Dermis microvascular lymphatic vessel endothelial cell (primary cell): ENCODE measurements at regions not wholly inside any gene's neighbourhood (a gene's known extent, or its start where the extent isn't known, plus 50 kb on each side); places are given as distances from the start of the nearest gene placed in this dataset.

Experiments used
- DNase-seq, 2 donors: peaks; one replicate each; pipeline versions ENCODE4 v3.0.0 to v3.0.0-alpha.2; 2010; ENCODE audit warnings: low read depth in 2 of 2

DNA sequence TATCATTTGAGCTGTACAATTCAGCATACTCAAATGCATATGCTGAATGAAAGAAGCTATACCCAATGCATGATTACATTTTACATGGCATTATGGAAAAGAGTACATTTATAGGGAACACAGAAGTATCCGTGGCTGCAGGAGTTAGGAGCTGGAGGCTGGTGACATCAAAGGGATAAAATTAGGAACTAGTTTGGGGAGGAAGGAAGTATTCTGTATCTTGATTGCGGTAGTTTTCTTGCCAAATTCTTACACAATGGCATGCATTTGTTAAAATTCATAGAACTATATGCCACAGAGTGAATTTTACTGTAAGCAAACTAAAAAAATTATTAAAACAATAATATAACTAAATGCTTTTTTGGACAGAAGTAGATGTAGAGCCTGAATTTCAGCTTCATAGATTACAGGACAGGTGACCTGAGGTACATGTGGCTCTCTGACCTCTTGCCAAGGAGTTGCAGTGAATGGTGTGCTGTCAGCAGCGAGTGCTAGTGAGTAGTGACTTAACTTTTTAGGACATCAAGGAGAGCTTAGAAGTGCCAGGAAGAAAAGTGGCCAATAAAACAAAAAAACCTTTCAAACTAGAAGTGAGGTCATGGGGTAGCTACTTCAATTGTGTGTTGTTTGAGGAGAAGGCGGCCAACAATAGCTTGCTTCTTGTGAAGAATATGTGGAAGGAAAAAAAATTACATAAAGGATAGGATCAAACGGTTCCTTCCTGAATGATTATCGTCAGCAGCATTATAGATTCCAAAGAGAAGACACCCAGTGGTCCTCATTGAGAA is 514.9 kb upstream of the CLINT1 start:
- no peak for DNase-seq

DNA sequence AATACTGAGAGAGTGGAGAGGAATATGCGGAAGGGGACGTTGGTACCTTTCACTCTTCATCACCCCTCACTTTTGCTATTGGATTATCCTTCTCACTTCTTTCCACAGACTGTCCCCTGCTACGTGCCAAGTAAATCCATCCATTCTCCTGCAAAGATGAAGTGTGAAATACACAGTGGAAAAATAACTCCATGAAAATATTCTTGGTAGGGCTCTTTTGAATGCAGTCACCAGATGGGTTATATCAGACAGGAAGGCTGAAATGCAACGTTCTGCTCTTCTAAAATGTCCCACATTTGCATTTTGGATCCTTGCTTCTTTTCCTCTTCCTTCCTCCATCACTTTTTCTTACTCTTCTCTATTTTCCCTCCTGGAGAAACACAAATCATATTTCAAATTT is 510.3 kb upstream of the CLINT1 start:
- DNase-seq = no peak

DNA sequence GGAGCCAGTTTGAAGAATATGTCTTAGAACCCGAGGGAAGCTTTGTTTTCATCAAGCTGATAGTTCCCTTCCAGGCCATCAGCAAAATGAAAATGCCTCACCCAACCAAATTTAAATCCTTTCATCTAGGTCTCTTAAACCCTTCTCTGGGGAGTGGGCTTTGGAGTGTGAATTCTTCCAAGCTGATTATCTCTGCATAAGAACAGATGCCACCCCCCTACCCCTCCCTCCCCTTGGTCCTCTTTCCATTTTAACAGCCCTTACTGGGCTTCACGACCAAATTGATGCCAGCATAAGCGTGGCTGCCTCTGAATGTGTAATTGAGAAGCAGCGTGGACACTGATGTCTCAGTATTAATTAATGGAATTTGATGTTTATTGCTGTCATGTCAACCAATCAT is 509.7 kb upstream of the CLINT1 start:
- DNase-seq = no peak

DNA sequence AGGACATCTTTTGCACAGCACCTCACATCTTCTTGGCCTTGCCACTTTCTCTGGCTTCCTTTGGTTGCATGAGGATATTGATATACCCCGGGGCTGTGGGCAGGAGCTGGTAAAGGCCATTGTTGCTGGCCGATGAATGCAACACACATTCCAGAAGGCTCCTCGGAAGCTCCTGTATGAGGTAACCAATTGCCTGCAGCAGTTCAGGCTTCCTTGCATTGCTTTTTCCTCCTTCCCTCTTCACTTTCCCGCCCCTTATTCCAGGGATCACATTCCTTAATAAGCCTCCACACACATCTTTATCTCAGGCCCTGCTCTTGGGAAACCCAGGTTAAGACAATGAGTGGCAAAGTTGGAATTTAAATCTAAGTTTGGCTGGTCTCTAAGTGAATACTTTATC is 505.4 kb upstream of the CLINT1 start:
- no peak for DNase-seq

DNA sequence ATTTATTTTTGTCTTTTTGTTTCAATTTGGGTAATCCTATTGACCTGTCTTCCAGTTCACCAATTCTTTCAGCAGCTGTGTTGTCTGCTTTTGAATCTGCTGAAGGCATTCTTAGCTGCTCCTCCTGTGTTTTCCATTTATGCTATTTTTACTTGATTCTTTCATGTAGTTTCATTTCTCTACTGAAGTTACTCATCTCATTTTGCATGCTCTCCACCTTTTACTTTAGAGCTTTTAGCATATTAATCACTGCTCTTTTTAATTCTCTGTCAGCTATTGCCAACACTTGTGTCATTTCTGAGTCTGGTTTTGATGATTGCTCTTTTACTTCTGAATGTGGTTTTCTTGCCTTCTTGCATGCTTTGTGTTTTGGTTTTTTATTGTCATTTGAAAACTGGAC is 496.0 kb upstream of the CLINT1 start:
- no peak for DNase-seq

DNA sequence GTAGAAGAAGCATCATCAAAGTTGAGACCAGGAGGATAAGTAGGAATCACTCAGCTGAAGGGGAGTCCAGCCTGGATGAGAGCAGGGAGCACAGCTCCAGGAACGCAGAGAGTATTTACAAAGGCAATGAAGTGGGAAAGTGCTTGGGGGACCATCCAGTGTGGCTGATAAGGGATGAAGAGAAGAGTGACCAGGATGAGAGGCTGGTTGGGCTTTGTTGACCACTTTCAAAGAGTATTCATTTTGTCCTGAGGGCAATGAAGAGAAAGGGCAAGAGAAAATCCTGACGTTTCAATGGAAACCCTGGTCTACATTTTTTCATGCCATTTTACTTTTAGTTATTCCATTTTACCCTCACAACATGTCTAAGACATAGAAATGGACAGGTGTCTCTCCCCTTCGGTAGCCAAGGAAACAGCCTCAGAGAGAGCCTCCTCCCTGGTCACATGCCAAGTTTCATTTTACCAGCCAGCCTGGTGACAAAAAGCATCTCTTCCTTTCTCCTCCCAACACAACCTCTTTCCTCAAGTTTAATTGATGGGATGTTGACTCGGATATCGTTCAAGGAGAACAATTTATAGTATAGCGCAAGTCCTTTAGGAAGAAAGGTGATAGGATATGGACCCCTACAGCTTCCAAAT is 492.7 kb upstream of the CLINT1 start:
- DNase-seq = no peak

DNA sequence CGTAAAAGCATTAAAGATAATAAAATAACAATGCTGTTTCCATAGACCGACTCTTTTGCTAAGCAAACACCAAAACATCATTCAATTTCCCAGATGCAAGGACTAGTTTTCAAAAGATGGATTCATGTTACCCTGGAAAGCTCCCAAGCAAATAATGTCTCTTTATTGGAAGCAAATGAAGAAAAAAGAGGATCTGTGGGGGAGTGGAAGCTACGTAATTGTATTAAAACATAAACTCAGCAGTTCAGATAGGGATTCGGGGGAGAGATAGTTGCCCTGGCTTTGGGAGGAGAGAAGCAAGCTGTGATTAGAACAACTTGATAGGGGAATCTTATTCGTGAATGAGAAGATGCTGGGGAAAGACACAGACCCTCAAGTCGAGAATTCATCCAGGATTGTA is 491.0 kb upstream of the CLINT1 start:
- DNase-seq = no peak

DNA sequence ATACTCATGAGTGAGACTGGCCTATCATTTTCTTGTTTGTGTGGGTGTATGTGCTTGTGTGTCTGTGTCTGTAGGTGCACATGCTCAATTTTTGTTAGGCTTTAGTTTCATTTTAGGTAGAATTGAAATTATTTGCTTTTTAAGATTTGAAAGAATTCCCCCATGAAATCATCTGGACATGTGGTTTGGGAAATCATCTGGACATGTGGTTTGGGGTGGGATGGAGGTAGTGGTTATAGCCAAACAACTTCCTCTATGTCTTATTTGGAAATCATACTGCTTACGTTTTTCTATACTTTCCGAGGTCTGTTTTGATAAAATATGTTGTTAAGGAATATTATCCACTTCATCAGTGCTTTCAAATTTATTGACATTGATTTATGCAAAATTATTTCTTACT is 485.4 kb upstream of the CLINT1 start:
- no peak for DNase-seq

DNA sequence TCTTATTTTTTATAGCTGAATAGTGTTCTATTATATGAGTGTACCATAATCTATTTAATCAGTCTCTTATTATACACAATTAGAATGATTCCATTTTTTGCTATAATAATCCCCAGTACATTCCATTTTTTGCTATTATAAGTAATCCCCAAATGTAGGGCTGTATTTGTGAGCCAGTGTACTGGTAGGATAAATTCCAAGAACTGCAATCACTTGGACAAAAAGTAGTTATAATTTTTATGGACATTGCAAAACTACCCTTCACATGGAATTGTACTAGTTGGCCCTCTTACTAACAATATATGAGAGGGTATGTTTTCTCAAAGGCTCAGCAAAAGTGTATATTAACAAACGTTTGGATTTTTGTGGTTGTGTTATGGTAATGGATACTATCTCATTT is 481.7 kb upstream of the CLINT1 start:
- DNase-seq = no peak

DNA sequence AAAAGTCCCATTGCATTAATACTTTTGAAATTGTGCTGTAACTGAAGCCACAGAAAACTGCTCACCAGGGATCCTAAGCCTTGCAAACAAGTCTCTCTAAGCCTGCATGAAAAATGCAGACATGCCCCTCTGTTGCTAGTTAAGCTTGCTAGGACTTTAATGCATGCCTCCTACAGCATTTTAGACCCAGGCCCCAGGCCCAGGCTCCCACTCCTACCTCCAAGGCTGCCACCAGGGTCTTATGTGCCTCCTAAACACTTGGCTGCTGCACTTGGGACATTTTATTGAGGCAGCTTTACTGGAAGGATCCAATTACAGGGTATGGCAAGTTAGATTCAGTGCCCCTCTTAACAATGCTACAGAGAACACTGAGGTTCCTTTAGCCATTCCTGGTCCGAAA is 467.3 kb upstream of the CLINT1 start:
- DNase-seq = no peak

DNA sequence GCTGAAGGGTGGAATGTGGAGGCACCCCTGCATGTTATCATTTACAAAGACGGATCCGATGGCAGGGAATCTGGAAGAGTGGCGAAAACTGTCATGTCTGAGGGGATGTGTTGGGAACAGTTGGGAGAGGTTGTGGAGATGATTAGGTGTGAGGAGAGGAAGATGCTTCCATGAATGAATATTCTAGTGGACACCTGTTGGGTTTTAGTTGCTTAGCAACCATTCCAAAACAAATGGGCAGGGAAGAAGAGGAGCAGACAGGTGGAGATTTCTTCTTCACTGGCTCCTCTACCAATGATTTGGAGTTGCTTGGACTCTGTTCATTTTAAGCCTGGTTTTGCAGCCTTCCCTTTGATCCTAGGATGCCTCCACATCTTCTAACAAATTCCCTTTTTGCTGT is 465.3 kb upstream of the CLINT1 start:
- no peak for DNase-seq

DNA sequence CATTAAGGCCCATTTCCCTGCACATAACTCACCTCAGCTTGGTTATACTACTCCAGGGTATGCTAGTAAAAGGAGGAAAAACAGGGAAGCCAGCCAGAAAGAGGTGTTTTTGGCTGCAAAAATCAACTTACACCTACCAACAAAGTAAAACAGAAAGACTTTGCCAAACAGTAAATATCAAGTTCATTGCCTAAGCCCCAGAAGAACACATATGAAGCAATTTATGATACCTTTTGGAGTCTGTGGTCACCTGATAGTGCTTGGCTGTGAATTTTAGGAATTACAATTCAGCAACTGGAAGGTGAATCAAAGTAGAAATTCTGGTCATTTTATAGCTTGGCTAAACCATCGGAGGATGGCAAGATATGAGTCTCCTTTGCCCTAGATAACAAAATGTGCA is 463.7 kb upstream of the CLINT1 start:
- no peak for DNase-seq

DNA sequence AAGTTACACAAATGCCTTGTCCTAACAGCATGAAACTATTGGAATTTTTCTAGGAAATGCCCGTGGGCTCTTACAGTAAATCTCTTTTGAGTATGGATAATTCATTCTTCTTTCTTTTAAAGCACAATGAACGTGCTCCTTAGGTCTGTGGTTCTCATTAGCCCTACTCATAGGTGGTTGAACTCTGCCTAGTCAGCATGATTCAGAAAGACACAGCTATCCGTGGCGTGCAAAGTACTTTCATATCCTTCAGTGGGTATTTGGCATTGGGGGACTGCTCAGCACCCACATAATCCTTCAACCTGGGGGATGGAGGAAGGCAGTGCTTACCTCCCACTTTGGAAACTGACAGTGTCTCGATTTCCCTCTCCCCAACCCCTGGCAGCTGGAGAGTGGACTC is 462.0 kb upstream of the CLINT1 start:
- no peak for DNase-seq

DNA sequence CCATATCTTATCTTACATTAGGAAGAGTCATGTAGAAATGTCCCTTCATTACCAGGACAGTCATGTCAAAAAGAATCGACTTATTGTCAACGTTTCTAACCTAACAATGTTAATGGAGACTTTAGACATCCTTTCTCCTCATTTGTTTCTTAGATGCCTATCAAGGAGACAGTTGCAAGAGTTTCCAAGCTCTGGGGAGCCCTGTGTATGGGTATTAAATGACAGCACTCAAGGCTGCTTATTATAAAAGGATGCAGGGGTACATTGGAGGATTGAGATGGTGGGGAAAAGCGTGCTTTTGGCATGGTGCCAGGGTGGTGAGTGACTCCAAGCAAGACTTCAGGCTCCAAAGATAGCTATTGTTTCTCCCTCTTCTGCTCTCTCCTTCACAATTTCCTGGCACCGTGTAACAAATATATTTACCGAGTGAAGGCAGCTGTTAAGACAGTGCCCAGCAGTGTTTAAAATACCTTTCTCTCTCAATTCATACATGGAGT is 461.3 kb upstream of the CLINT1 start:
- no peak for DNase-seq

DNA sequence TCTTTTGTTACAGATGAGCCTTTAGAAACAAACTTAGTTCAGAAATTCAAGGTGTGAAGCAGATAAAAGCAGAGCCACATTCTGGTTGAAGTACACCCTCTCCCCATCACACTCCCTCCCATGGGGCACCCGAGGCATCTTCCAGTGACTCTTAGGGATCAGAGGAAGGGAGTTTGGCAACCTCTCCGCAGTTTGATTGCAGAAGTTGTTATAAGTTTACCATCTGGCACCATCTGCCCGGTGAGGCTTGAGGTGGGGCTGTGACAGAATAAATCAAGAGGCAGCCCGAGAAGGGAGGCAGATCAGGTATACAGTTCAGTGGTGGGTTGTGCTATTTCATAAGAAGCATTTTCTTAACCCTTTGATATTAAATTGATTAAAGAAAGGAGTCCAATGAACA is 458.6 kb upstream of the CLINT1 start:
- no peak for DNase-seq

DNA sequence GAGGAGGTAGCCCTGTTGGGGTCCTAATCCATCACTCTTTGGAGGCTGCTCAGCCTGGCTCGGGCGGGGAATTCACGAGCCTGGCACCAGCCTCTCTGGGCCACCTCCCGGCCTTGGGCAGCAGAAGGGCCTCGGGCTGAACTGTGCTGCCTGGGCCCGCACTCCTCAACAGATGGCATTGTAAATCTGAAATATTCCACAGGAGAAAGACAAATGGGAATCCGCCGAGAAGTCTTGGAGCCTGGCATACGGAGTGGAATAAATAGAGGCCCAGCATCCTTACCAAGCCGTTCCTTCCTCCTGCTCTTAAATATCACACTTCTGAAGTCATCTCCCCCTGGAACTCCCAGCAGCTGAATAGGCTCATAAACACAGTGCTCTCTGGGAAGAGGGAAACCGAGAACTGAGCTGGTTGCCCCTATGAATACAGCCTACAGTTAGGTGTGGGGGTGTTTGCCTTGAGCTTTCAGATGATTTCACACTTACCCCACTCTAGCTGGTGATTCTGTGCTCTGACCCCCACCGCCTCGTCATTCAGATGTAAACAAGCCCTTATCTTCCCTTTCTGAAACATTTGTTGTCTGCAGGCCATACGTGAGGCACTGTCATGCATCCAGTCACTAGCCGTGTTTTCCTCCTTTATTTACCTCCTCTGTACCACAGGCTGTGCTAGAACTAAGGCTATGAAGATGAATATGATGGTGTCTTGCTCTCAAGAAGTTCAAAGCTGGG is 455.0 kb upstream of the CLINT1 start:
- DNase-seq = no peak

DNA sequence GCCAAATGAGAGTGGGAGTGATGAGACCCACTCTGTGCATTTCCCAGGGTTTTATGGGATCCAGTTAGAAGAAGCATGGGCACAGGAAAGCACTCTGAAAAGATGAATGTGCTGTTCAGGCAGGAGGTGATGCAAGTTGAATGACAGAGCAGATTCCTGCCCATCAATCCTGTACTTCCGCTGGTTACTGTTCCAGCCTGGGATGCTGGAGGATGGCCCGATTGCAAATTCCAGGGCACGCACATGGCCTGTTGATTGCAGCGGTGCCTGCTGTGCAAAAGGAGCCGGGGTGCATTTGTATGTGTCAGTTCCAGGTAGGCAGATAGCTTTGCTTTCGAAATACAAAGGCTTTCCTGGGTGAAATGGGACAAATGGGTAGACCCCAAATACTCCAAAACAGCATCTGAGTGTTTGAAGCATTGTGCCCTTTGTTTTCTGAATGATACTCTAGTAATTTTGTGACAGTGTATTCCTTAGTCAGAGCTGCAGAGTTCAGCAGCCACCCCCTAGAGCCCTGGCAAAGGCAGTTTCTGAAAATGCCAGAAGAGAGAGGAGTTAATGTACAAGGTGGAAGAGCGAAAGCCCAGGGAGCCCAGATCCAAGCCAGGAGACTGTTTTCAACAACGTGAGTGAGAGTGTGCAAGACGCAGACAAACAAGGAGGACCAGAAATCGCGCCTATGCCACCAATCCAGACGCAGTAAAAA is 454.2 kb upstream of the CLINT1 start:
- no peak for DNase-seq

DNA sequence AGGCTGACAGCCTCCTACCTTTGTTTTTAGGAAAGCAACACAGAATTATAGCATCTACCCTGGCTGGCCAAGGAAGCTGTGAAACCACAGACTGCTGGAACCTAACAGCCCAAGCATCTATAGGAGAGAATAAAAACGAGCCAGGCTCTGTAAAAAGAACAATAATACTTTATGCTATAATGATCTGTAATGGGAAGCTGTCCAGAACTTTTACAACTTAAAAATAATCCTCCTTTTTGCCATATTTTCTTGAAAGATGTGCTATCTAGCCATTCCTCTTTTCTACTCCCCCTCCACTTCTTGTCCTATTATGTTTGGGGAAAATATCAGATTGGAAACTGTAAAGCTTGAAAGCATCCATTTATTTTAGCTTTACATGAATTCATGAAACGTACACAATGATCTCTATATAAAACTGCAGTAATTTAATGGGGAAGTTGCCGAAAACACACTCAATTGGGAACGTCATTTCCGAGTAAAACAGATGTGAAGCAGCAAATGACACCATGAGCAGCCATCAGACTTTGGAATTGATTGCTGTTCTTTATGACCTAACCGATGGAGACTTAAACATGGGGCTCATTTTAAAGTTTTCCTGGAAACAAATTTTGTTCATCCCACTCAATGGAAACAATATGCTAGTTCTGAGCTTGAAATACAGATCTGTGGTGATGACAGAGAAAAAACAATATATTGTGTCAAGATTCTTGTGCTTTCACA is 450.3 kb upstream of the CLINT1 start:
- DNase-seq = no peak

DNA sequence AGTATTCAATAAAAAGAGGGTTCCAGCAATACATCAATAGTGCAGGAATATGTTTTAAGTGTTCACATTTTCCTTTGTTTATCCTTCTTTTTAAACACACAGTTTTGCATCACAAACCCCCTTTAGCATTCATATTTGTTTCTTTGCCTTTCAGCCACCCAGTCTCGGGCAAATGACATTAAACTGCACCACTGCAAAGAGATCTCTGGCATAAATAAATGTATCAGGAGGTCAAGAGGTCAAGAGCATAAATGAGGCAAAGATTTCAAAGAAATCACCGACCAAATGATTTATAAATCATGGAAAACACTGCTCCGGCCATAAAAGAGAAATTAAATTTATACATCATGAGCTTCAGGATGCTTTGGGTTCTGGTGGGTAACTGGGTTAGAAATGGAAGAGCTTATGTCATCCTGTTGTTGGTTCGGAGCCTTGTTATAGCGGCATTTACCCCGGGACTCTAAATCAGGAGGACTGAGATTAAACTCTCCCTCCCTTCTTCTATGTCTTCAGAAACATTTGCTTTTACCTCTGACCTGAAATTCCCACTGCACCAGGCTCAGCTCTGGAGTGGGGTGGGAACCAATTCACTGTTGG is 449.6 kb upstream of the CLINT1 start:
- no peak for DNase-seq

DNA sequence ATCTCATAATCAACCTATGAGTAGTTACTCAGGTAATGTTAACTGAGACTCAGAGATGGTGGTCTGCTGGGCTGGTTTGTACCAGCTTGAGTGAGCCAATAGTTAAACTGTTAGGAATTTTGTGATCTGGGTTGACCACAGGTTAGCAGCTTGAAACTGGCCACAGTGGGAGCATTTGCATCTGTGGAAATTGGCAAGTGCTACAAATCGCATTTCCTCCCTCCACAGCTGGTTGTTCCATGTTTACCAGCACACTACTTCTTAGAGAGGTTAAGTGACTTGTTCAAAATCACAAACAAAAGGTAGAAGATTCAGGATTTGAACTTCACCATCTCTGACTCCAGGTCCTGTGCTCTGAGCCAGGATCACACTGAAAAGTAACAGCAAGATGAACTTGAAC is 446.9 kb upstream of the CLINT1 start:
- DNase-seq = no peak

DNA sequence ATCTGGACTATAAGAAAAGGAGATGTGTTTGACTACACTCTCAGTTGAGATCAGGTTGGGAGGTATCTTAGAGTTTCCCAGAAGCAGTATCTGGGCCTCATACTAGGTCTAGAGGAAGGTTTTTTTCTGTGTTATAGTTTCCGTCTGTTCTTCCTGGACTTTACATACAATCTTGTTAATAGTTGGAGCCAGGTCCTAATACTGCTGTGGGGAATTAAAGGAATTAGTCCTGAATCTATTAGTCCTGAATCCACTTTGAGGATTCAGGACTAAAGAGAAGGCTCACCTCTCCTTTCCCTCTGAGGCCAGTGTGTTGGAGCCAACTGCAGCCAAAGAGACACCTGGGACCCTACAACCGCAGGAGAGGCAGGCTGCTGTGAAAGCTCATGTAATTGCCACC is 445.7 kb upstream of the CLINT1 start:
- DNase-seq = no peak
